ENCODE measurements at regions not wholly inside any gene's neighbourhood (a gene's known extent, or its start where the extent isn't known, plus 50 kb on each side); places are given as distances from the start of the nearest gene placed in this dataset.
"Not testable (repeated sequence)": the region's sequence is repeated elsewhere in the genome, so short reads cannot be mapped to it uniquely, and the experiment has no call there.

GRCh38 chr7:131145770-131146169, 181.9 kb upstream of the MKLN1 start:
- DNase-seq (ENCODE audit: low read depth) = no peak

GRCh38 chr7:131147604-131148003, 180.1 kb upstream of the MKLN1 start:
- DNase-seq (ENCODE audit: low read depth) = no peak

GRCh38 chr7:131148258-131148657, 179.4 kb upstream of the MKLN1 start:
- no peak for DNase-seq (ENCODE audit: low read depth)

GRCh38 chr7:131148708-131149428, 178.8 kb upstream of the MKLN1 start:
- no peak for DNase-seq (ENCODE audit: low read depth)

- no peak for DNase-seq (ENCODE audit: low read depth)
These were observed 178.3 kb upstream of the MKLN1 start for GRCh38 chr7:131149429-131149773.

- DNase-seq (ENCODE audit: low read depth) = no peak
These were observed 177.8 kb upstream of the MKLN1 start for GRCh38 chr7:131149840-131150239.

- no peak for DNase-seq (ENCODE audit: low read depth)
These were observed 176.6 kb upstream of the MKLN1 start for GRCh38 chr7:131151034-131151433.

- no peak for DNase-seq (ENCODE audit: low read depth)
These were observed 174.9 kb upstream of the MKLN1 start for GRCh38 chr7:131152766-131153165.

- no peak for DNase-seq (ENCODE audit: low read depth)
These were observed 173.3 kb upstream of the MKLN1 start for GRCh38 chr7:131154380-131154779.

- peak; percentile 56 for DNase-seq (ENCODE audit: low read depth)
These were observed 170.0 kb upstream of the MKLN1 start for GRCh38 chr7:131157530-131158243.

- DNase-seq (ENCODE audit: low read depth) = not testable (repeated sequence)
These were observed 169.4 kb upstream of the MKLN1 start for GRCh38 chr7:131158244-131158636.

- no peak for DNase-seq (ENCODE audit: low read depth)
These were observed 167.7 kb upstream of the MKLN1 start for GRCh38 chr7:131159961-131160361.

GRCh38 chr7:131161103-131161502, 166.6 kb upstream of the MKLN1 start:
- no peak for DNase-seq (ENCODE audit: low read depth)

GRCh38 chr7:131164025-131164925, 163.4 kb upstream of the MKLN1 start:
- DNase-seq (ENCODE audit: low read depth) = peak; percentile 33

- DNase-seq (ENCODE audit: low read depth) = no peak
These were observed 161.6 kb upstream of the MKLN1 start for GRCh38 chr7:131166066-131166465.

GRCh38 chr7:131170440-131171271, 157.0 kb upstream of the MKLN1 start:
- no peak for DNase-seq (ENCODE audit: low read depth)

GRCh38 chr7:131173145-131173890, 154.4 kb upstream of the MKLN1 start:
- DNase-seq (ENCODE audit: low read depth) = no peak

- no peak for DNase-seq (ENCODE audit: low read depth)
These were observed 153.3 kb upstream of the MKLN1 start for GRCh38 chr7:131174391-131174790.

- DNase-seq (ENCODE audit: low read depth) = no peak
These were observed 152.8 kb upstream of the MKLN1 start for GRCh38 chr7:131174855-131175254.

GRCh38 chr7:131182446-131183058, 145.1 kb upstream of the MKLN1 start:
- DNase-seq (ENCODE audit: low read depth) = no peak

- no peak for DNase-seq (ENCODE audit: low read depth)
These were observed 144.6 kb upstream of the MKLN1 start for GRCh38 chr7:131183072-131183471.
